Fibroblast of skin of right quadriceps (primary cell): ENCODE measurements at regions not wholly inside any gene's neighbourhood (a gene's known extent, or its start where the extent isn't known, plus 50 kb on each side); places are given as distances from the start of the nearest gene placed in this dataset.

ENCODE experiments used
- DNase-seq: peaks from one replicate; pipeline ENCODE4 v3.0.0-alpha.2; 2013

DNA sequence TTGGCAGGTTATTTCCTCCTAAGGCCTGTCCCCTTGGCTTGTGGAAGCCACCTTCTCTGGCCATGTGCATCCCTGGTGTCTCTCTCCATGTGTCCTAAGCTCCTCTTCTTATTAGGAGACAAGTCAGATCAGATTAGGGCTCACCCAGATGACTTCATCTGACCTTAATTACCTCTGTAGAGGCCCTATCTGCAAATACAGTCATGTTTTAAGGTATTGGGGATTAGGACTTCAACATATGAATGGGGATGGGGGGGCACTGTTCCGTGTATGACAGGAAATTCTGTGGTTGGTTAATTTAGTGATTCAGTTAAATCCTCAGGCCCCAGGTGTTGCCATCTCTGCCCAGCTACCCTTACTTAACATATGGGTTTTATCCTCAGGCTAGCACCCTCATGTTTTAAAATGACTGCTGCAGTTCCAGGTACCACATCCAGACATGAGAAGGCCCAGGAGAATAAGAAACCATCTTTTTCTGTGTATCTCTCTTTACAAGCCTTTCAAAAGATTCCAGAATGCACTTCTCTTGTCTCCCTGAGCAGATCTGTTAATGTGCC lies 51.9 kb upstream of the RAI14 start:
- no peak for DNase-seq

DNA sequence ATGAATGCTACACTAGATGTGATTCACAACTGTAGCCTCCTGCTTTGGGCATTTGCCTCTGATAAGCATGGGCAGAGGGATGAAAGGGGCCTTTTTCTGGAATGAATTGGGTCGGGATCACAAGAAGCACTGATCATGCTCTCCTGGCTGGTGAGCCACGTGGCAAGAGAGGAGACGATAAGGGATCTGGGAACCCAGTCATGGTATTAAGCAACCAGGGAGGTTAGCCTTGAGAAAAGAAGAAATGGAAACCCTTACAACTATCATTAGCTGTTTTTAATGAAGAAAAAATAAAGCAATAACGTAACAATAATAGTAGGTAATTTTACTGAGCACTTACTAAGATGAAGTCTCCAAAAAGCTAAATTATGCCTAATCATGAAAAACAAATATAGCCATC lies 50.0 kb upstream of the RAI14 start:
- no peak for DNase-seq
